Transverse colon (tissue), 3 donors: ENCODE measurements at regions not wholly inside any gene's neighbourhood (a gene's known extent, or its start where the extent isn't known, plus 50 kb on each side); places are given as distances from the start of the nearest gene placed in this dataset.
"Not testable (repeated sequence)": the region's sequence is repeated elsewhere in the genome, so short reads cannot be mapped to it uniquely, and the experiment has no call there.

Experiments used
- EP300 ChIP-seq: sonication (generic); formaldehyde crosslinking; IDR thresholded peaks from one replicate; pipeline ENCODE4 v1.6.1; 2017; ENCODE audit warnings: antibody characterized with exemption, low read depth
- POLR2A ChIP-seq: fragments of 450-650 bp; IDR thresholded peaks from one replicate; pipeline ENCODE4 v1.6.1; 2016; ENCODE audit warnings: antibody characterized with exemption, mild to moderate bottlenecking, moderate library complexity
- TF ChIP-seq, protein P1 (sequence below), 5 experiments: fragments of 200-600 bp in 3 of 5; fragments of 450-650 bp in 2 of 5; sonication (generic) in 3 of 5; IDR thresholded peaks; 1 replicate in 2 of 5; 2 replicates in 3 of 5; pipeline ENCODE4 v1.5.1; 2016 to 2017; ENCODE audit warnings: antibody characterized with exemption in 5 of 5, inconsistent platforms in 3 of 5, mild to moderate bottlenecking in 2 of 5, moderate library complexity in 1 of 5

DNA sequence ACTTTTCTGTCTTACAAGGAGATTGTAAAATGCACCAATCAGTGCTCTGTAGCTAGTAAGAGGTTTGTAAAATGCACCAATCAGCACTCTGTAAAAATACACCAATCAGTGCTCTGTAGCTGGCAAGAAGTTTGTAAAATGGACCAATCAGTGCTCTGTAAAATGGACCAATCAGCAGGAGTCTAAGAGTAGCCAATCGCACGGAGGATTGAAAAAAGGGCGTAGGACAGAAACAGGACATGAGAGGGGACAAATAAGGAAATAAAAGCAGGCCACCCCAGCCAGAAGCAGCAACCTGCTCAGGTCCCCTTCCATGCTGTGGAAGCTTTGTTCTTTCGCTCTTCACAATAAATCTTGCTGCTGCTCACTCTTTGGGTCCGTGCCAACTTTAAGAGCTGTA is 199.1 kb upstream of the TRPC7 start:
- TF ChIP-seq, protein P1, sequence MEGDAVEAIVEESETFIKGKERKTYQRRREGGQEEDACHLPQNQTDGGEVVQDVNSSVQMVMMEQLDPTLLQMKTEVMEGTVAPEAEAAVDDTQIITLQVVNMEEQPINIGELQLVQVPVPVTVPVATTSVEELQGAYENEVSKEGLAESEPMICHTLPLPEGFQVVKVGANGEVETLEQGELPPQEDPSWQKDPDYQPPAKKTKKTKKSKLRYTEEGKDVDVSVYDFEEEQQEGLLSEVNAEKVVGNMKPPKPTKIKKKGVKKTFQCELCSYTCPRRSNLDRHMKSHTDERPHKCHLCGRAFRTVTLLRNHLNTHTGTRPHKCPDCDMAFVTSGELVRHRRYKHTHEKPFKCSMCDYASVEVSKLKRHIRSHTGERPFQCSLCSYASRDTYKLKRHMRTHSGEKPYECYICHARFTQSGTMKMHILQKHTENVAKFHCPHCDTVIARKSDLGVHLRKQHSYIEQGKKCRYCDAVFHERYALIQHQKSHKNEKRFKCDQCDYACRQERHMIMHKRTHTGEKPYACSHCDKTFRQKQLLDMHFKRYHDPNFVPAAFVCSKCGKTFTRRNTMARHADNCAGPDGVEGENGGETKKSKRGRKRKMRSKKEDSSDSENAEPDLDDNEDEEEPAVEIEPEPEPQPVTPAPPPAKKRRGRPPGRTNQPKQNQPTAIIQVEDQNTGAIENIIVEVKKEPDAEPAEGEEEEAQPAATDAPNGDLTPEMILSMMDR (IDR thresholded peaks at IDR 0.05) = not testable (repeated sequence)
- TF ChIP-seq POLR2A, EP300: not testable (repeated sequence)
